22Rv1 (cell line): ENCODE measurements at regions not wholly inside any gene's neighbourhood (a gene's known extent, or its start where the extent isn't known, plus 50 kb on each side); places are given as distances from the start of the nearest gene placed in this dataset.
A peak's percentile ranks its signal among the peaks of the same experiment; 100 is the strongest.

ENCODE experiments used
- H3K27ac ChIP-seq: fragments of 450-650 bp; 2 replicates; pipeline ENCODE4 v1.5.1; 2017
- ZFX ChIP-seq: fragments of 450-650 bp; IDR thresholded peaks from 2 replicates; pipeline ENCODE4 v1.6.1; 2017; ENCODE audit warnings: antibody characterized with exemption, borderline replicate concordance
- TF ChIP-seq, protein P1 (sequence below): fragments of 450-650 bp; IDR thresholded peaks from 2 replicates; pipeline ENCODE4 v1.5.1; 2017; ENCODE audit warnings: mild to moderate bottlenecking

DNA sequence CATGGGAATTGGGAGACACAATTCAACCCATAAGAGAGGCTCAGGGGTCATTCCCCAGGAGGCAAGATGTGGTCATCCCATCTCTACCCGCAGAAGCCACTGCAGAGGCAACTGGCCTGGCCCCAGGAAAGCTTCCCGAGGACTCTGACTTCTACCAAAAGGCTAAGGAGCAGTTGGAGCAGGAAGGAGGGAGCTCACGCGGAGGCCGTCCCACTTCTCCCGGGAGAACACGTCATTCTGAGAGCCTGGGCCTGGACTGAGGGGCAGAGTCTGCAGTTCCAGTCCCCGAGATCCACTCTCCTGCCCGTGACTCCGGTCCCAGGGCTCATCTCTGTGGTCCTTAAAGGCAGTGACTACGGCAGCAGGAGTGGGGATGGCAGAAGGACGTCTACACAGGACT lies 69.0 kb upstream of the TAF1B start:
- no peak for TF ChIP-seq ZFX
- TF ChIP-seq, protein P1, sequence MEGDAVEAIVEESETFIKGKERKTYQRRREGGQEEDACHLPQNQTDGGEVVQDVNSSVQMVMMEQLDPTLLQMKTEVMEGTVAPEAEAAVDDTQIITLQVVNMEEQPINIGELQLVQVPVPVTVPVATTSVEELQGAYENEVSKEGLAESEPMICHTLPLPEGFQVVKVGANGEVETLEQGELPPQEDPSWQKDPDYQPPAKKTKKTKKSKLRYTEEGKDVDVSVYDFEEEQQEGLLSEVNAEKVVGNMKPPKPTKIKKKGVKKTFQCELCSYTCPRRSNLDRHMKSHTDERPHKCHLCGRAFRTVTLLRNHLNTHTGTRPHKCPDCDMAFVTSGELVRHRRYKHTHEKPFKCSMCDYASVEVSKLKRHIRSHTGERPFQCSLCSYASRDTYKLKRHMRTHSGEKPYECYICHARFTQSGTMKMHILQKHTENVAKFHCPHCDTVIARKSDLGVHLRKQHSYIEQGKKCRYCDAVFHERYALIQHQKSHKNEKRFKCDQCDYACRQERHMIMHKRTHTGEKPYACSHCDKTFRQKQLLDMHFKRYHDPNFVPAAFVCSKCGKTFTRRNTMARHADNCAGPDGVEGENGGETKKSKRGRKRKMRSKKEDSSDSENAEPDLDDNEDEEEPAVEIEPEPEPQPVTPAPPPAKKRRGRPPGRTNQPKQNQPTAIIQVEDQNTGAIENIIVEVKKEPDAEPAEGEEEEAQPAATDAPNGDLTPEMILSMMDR: no peak
- H3K27ac ChIP-seq: no peak overlapping the region

DNA sequence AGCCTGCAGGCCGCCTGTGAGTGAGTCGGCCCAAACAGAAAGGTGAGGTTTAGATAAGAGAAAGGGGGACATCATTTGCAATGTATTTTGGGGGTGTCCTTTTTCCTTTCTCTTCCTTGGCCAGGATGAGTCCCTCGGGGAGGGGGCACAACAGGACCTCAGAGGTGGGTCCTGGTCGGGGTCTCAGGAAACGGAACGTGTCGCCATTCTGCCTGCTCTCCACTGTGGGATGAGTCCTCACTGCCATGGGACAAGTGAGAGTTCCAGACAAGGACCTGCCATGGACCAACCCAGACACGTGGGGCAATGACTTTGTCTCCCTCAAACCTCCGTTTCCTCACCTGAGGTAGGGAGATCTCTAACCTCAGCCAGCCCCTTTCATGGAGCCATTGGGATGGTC lies 67.9 kb upstream of the TAF1B start:
- no peak overlapping the region for H3K27ac ChIP-seq
- no peak for TF ChIP-seq ZFX
- TF ChIP-seq, protein P1: no peak

DNA sequence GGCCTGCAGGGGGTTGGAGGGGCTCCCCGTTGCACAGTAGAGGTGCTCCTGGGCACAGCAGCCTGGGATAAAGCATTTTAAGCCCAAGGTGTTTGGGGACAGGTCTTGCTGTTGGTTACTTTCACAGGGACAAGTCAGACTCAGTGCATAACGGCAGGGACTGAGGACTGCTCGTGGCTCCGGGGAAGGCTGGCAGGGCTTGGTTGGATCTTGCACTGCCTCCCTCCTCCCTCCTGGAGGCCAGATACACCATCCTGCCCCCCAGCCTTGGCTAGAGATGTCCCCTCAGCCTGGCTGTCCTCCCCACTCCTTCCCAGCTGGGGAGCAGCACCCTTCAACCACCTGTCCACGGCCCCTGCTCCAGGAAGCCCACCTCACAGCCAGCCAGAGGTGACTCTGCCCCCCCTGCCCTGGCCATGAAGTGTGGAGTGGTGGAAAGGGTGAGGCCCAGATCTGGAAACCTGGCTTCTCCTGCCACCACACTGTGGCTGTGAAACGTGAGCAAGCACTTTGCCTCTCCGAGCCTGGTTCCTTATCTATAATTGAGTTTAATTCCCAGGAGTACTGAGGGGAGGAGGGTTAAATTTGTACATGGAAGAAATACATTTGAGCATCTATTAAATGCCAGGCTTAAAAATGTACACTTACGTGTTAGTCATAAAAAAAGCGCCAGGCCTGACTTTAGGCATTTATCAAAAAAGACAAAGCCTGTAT lies 67.1 kb upstream of the TAF1B start:
- no peak for TF ChIP-seq ZFX
- TF ChIP-seq, protein P1: no peak
- no peak overlapping the region for H3K27ac ChIP-seq

DNA sequence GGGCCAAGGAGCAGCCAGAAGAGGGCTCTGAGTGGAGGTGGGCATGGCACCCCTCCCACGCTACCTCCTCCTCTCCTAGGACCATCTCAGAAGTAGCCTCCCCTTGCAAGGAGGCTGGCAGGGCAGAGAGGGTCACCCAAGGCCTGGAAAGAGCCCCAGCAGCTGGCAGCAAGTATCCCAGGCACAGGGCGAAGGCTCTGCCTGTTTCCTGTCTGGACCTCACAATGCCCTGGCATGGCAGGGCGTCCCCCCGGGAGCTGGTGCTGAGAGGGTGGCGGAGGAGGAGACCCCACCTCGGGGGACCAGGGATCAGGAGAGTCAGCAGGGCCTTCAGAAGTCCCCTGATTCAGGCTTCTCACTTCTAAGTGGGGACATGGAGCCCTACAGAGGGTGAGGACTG lies 66.2 kb upstream of the TAF1B start:
- no peak overlapping the region for H3K27ac ChIP-seq
- TF ChIP-seq ZFX: no peak

DNA sequence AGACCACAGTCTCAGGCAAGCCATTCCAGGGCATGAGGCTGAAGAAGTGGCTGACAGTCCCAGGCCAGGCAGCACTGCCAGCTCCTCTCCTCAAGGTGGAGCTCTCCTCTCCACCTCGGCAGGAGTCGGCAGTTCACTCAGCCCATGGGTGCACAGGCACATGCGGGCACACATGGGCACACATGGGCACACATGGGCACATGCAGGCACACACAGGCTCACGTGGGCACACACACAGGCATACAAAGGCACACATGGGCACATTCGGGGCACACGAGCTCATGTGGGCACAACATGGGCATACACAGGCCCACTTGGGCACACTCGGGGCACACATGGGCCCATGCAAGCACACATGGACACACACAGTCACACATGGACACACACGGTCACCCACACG lies 65.3 kb upstream of the TAF1B start:
- H3K27ac ChIP-seq: no peak overlapping the region
- TF ChIP-seq, protein P1: peak; percentile 68
- no peak for TF ChIP-seq ZFX

DNA sequence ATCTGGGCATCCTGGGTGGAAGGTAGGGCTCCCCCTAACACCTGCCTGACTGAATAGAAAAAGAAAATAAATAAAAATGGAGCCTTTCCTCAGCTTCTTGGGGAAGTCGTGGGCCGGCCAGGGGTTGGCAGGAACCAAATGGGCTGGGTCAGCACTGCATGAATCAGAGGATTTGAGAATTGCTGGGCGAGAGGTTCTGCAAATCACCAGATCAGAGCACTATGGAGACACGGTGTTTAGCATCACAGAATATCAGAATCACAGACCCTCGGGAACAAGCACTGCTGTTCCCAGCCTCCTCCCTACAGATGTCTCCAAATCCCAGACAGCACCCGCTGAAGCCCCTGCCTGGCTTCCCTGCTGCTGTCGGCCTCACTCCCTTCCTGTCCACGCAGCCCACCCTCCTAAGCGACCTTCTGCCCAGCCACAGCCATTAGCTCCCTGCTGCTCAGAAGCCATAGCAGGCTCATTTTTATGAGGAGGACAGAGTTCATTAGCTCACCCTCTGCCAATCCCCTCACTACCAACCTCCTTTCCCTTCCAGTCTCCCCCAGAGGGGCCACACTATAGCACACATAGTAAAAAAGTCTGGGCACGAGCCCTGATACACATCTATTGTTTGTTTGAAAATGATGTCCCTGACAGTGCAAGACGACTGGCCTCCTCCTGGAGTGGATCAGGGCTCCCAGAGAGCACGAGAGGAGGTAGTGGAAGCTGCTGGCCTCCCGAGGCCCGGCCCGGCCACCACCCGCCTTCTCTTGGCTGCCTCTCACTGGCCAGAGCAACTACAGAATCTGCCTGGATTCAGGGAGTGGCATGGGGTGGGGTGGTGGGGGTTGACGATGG lies 64.6 kb upstream of the TAF1B start:
- no peak for TF ChIP-seq ZFX
- TF ChIP-seq, protein P1: no peak
- no peak overlapping the region for H3K27ac ChIP-seq

DNA sequence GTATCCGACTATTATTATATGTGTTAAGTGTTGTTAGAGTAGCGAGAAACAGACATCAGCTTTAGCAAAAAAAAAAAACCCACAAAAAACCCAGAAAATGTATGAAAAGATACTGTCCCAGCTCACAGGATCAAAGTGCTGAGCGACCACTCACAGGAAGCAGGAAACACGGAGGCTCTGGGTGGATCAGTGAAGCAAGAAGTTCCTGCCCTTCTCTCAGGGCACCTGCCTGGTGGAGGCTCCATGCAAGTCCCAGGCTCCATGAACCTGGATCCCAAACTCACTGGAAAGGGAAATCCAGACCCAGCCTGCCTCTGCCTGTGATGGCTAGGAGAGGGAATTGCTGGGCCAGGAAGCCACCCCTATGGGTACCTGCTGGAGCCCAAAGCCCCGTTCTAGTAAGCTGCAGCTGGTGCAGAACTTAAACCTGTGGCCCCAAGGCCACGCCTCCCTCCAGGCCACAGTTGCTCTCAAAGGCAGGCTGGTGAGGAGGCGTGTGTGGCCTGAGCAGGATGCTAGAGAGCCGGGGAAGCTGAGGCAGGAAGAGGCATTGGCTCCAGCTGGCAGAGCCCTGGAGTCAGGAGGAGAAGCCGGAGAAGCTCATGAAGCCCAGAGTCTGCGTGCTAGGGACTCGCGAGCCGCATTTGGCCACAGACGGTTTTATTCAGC lies 63.5 kb upstream of the TAF1B start:
- TF ChIP-seq ZFX: no peak
- TF ChIP-seq, protein P1: no peak
- H3K27ac ChIP-seq: no peak overlapping the region
